ENCODE measurements at regions not wholly inside any gene's neighbourhood (a gene's known extent, or its start where the extent isn't known, plus 50 kb on each side); places are given as distances from the start of the nearest gene placed in this dataset.

GRCh38 chr6:68279793-68280557 lies 355.1 kb upstream of the ADGRB3 start:
- DNase-seq (ENCODE audit: low read depth, low spot score) = peak; percentile 90
- in situ Hi-C loops (cut with HindIII; ENCODE audit: low sequenced_read_pairs) = no loop called here
- H3K4me3 ChIP-seq (ENCODE audit: low read depth, low read length) = no peak overlapping the region
- no peak for TF ChIP-seq CTCF (IDR thresholded peaks at IDR 0.05; ENCODE audit: low read depth, low read length)

GRCh38 chr6:68273297-68273696 lies 361.8 kb upstream of the ADGRB3 start:
- in situ Hi-C loops (cut with HindIII; ENCODE audit: low sequenced_read_pairs) = no loop called here
- TF ChIP-seq CTCF (IDR thresholded peaks at IDR 0.05; ENCODE audit: low read depth, low read length) = no peak
- H3K4me3 ChIP-seq (ENCODE audit: low read depth, low read length) = no peak overlapping the region
- DNase-seq (ENCODE audit: low read depth, low spot score) = no peak

GRCh38 chr6:68256391-68256790 lies 378.7 kb upstream of the ADGRB3 start:
- no peak overlapping the region for H3K4me3 ChIP-seq (ENCODE audit: low read depth, low read length)
- peak; percentile 77 for DNase-seq (ENCODE audit: low read depth, low spot score)
- TF ChIP-seq CTCF (IDR thresholded peaks at IDR 0.05; ENCODE audit: low read depth, low read length) = no peak
- in situ Hi-C loops (cut with HindIII; ENCODE audit: low sequenced_read_pairs) = no loop called here

GRCh38 chr6:68252632-68253031 lies 382.4 kb upstream of the ADGRB3 start:
- DNase-seq (ENCODE audit: low read depth, low spot score) = no peak
- H3K4me3 ChIP-seq (ENCODE audit: low read depth, low read length) = no peak overlapping the region
- in situ Hi-C loops (cut with HindIII; ENCODE audit: low sequenced_read_pairs) = no loop called here
- no peak for TF ChIP-seq CTCF (IDR thresholded peaks at IDR 0.05; ENCODE audit: low read depth, low read length)

GRCh38 chr6:68247782-68248181 lies 387.3 kb upstream of the ADGRB3 start:
- DNase-seq (ENCODE audit: low read depth, low spot score) = peak; percentile 10
- in situ Hi-C loops (cut with HindIII; ENCODE audit: low sequenced_read_pairs) = no loop called here

GRCh38 chr6:68240726-68241125 lies 394.4 kb upstream of the ADGRB3 start:
- in situ Hi-C loops (cut with HindIII; ENCODE audit: low sequenced_read_pairs) = no loop called here
- DNase-seq (ENCODE audit: low read depth, low spot score) = no peak
- no peak for TF ChIP-seq CTCF (IDR thresholded peaks at IDR 0.05; ENCODE audit: low read depth, low read length)
- no peak overlapping the region for H3K4me3 ChIP-seq (ENCODE audit: low read depth, low read length)

More at GRCh38 chr6:68247782-68248181, 387.3 kb upstream of the ADGRB3 start:
- H3K4me3 ChIP-seq (ENCODE audit: low read depth, low read length) = no peak overlapping the region
- TF ChIP-seq CTCF (IDR thresholded peaks at IDR 0.05; ENCODE audit: low read depth, low read length) = no peak

Data from astrocyte of the spinal cord (primary cell).